ENCODE measurements at regions not wholly inside any gene's neighbourhood (a gene's known extent, or its start where the extent isn't known, plus 50 kb on each side); places are given as distances from the start of the nearest gene placed in this dataset.

DNA sequence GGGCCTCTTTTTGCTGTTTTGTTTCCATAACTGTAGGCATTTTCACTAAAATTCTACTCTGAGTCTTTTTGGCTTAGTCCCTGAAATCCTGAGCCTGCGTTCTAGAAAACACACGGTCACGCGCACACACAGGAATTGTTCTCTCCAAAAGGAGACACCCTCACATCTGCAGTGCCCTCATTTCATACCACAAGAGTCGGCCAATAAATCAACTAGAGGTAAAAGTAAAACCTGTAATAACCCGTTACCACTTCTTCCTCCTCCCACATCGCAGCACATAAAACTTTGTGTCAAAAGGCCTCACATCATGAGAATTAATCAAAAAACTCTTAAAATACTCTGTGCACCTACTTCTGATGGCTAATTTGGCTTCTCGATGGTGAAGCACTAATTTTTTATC is 133.3 kb upstream of the MGMT start:
- ATAC-seq (replicated peaks): no peak
- no peak for DNase-seq
- H3K36me3 Mint-ChIP-seq: no peaks in the 10 kb centered on the region
- no peak overlapping the region for H3K27ac Mint-ChIP-seq
- H3K4me1 Mint-ChIP-seq: no peaks in the 10 kb centered on the region
- no peaks in the 10 kb centered on the region for H3K9me3 Mint-ChIP-seq
- no peak overlapping the region for H3K4me3 Mint-ChIP-seq
- H3K27me3 Mint-ChIP-seq: peaks cover 26 to 32% of the 10 kb centered on the region in 2 donors

DNA sequence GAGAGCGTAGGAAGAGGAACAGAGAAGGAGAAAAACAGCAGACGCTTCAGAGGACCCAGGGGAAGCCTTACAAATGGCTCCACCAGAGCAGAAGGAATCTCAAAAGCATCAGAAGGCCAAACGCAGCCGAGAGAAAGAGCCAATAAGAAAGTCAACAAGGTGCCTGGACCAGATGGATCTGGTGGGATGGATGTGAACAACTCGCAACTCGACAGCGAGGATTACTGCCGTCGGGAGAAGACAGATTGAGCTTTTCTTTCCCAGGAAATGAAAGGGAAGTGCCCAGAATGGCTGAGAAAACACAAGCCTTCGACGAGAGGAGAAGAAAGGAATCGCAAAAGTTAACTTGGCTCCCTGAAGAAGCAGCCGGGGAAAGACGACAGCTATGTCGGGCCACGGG is 132.8 kb upstream of the MGMT start:
- Mint-ChIP-seq H3K27ac (no peak overlapping the region), H3K36me3 (no peaks in the 10 kb centered on the region), H3K27me3 (peaks cover 26 to 32% of the 10 kb centered on the region in 2 donors), H3K4me3 (no peak overlapping the region), H3K4me1 (no peaks in the 10 kb centered on the region), H3K9me3 (no peaks in the 10 kb centered on the region)
- DNase-seq (no peak), ATAC-seq (replicated peaks) (no peak)

DNA sequence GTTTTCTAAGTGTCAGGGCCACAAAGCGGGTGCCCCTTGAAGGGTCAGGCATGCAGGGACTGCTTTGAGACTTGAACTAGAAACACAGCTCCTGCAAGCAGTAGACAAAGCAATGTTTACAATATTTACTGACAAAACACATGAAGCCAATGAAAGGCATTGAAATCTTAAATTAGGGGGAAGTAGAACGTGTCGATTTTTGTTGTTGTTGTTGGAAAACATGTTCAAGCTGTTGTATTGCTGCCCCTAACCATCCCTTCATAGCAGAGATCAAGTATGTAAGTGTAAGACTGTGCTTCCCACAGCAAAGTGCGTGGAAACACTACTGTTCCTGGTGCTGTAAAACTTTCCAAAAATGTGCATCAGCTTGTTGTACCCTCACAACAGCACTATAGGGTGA is 131.6 kb upstream of the MGMT start:
- no peaks in the 10 kb centered on the region for H3K4me1 Mint-ChIP-seq

DNA sequence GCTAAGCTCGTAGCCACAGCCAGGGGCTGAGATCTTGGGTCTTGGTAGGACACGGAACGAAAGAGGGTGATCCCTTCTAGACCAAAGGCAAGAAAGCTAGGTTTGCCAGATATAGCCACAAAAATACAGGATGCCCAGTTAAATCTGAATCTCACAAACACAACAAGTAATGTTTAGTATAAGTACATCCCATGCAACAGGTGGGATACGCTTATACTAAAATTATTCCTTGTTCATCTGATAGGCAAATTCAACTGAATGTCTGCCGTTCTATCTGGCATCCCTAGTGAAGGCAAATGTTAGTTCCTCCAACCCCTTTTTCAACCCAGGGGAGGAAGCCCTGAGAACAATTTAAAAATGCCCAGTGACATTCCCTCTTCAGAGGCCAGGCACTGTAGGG is 131.1 kb upstream of the MGMT start:
- DNase-seq (no peak), ATAC-seq (replicated peaks) (no peak)
- Mint-ChIP-seq H3K27ac (no peak overlapping the region), H3K9me3 (no peaks in the 10 kb centered on the region), H3K4me1 (no peaks in the 10 kb centered on the region), H3K36me3 (no peaks in the 10 kb centered on the region), H3K27me3 (peaks cover 21 to 28% of the 10 kb centered on the region in 2 donors), H3K4me3 (no peak overlapping the region)

More for the DNA sequence above, 131.6 kb upstream of the MGMT start:
- no peak for ATAC-seq (replicated peaks)
- peaks cover 26 to 30% of the 10 kb centered on the region in 2 donors for H3K27me3 Mint-ChIP-seq
- H3K36me3 Mint-ChIP-seq: no peaks in the 10 kb centered on the region
- H3K9me3 Mint-ChIP-seq: no peaks in the 10 kb centered on the region
- DNase-seq: no peak
- no peak overlapping the region for H3K4me3 Mint-ChIP-seq
- no peak overlapping the region for H3K27ac Mint-ChIP-seq

DNA sequence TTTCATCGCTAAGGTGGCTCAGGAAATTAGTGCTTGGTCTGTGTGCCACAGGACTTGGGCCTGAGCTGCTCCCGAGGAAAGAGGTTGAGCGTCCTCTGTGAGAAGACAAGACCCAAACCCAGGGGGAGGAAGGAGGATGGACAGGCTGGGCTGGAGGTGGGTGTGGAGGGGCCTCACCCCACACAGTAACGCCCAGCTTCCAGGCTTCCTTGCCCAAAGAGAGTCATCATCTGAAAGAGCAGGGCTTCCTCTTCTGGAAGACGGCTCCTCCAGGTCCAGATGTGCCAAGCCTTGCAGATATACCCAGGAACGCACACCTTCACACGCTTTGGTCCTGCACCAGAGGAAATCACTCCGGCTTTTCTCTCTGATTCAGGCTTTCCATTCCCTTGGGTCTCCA is 127.8 kb upstream of the MGMT start:
- ATAC-seq (replicated peaks): no peak
- Mint-ChIP-seq H3K4me3 (no peak overlapping the region), H3K27ac (no peak overlapping the region), H3K27me3 (peaks cover 5 to 12% of the 10 kb centered on the region in 2 donors), H3K36me3 (no peaks in the 10 kb centered on the region), H3K4me1 (no peaks in the 10 kb centered on the region), H3K9me3 (no peaks in the 10 kb centered on the region)
- no peak for DNase-seq

DNA sequence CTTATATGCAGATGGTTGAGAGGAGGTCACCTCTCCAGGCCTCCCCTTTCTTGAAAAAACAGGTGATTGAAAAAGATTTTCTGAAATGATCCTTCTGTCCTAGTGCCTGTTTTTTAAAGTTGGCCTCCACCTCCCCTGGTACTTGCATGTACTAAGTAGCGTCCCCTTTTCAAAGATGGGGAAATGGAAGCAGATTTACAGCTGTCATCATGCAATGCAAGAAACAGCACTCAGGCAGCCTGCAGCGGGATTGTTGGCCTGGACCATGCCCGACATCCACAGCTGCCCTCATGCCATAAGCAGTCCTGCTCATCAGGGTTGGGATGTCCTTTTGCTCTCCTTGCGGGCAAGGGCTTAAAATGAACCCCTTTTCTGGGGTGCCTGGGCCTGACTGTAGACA is 127.2 kb upstream of the MGMT start:
- Mint-ChIP-seq H3K36me3 (no peaks in the 10 kb centered on the region), H3K4me3 (no peak overlapping the region), H3K4me1 (no peaks in the 10 kb centered on the region), H3K27ac (no peak overlapping the region), H3K27me3 (peaks cover 4 to 8% of the 10 kb centered on the region in 2 donors), H3K9me3 (no peaks in the 10 kb centered on the region)
- no peak for ATAC-seq (replicated peaks)
- DNase-seq: no peak

DNA sequence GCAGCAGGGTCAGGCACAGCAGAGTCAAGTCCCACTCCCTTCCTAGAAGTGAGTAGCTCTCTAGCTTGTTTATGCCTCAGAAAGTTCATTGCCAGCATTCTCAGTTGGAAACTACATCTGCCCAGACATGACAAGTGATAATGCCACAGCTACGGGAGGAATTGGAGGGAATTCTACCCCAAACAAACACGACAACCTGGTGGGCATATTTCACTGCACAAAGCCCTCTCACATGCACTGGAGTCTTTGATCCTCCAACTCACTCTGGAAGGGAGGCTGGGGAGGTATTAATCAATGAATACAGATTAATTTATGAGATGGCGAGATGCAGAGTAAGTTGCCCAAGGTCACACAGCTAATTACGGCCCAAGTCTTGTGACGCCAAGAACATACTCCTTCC is 126.0 kb upstream of the MGMT start:
- Mint-ChIP-seq H3K36me3 (no peaks in the 10 kb centered on the region), H3K4me1 (no peaks in the 10 kb centered on the region), H3K27me3 (peaks cover 0 to 8% of the 10 kb centered on the region in 2 donors), H3K4me3 (no peak overlapping the region), H3K9me3 (no peaks in the 10 kb centered on the region), H3K27ac (no peak overlapping the region)
- ATAC-seq (replicated peaks): no peak
- DNase-seq: no peak

DNA sequence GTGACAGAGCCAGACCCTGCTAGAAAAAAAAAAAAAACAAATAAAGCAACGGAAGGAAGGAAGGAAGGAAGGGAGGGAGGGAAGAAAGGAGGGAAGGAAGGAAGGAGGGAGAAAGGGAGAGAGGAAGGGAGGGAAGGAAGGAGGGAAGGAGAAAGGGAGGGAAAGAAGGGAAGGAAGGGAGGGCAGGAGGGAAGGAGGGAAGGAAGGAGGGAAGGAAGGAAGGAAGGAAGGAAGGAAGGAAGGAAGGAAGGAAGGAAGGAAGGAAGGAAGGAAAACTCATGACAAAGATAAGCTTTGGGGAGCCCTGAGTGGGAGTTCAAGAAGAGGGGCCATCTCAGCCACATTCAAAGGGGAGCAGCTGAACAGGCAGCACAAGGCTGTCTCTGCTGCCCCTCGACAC is 124.7 kb upstream of the MGMT start:
- no peak overlapping the region for H3K27ac Mint-ChIP-seq
- H3K9me3 Mint-ChIP-seq: no peaks in the 10 kb centered on the region
- peaks cover 0 to 8% of the 10 kb centered on the region in 2 donors for H3K27me3 Mint-ChIP-seq
- no peaks in the 10 kb centered on the region for H3K36me3 Mint-ChIP-seq
- no peak for ATAC-seq (replicated peaks)
- H3K4me1 Mint-ChIP-seq: no peaks in the 10 kb centered on the region
- no peak overlapping the region for H3K4me3 Mint-ChIP-seq
- no peak for DNase-seq

DNA sequence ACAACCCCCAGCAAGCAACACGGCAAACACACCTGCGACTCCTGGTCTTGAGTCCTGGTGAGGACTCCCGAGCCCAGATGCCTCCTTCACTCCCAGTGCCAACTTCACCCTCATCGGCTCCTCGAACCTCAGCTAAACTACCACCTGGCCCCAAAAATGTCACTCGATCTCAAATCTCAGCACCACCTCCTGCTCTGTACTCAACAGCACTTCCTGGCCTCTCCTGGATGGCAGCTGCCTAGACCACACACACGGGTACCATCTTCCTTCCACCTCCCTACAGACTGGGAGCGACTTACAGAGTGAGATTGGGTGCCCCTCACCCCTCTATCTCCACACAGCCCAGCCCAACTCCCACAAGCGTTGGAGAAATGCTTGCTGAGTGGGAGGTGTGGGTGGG is 123.9 kb upstream of the MGMT start:
- Mint-ChIP-seq H3K4me3 (no peak overlapping the region), H3K27me3 (peaks cover 0 to 8% of the 10 kb centered on the region in 2 donors), H3K36me3 (no peaks in the 10 kb centered on the region), H3K4me1 (no peaks in the 10 kb centered on the region), H3K9me3 (no peaks in the 10 kb centered on the region), H3K27ac (no peak overlapping the region)
- DNase-seq (no peak), ATAC-seq (replicated peaks) (no peak)

DNA sequence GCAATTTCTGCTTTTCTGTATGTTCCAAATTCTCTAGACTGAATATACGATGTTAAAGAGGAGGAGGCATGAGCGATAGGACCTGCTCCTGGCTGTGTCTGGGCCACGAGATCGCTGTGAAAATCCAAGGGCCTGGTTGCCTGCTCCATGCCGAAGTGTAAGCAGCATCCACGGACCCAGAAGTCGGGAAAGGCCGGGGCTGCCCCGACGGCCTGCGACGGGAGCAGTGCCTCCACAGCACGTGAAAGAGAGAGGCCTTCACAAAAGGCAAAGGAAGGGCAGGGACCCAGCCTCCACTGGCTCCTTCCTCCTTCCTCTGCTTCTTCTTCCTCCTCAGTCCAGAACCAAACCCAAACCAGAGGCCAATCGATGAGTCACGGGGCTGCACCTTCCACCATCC is 122.9 kb upstream of the MGMT start:
- ATAC-seq (replicated peaks): no peak
- Mint-ChIP-seq H3K4me1 (no peaks in the 10 kb centered on the region), H3K9me3 (no peaks in the 10 kb centered on the region), H3K4me3 (no peak overlapping the region), H3K27ac (no peak overlapping the region), H3K27me3 (peaks cover 0 to 8% of the 10 kb centered on the region in 2 donors), H3K36me3 (no peaks in the 10 kb centered on the region)
- DNase-seq: no peak

DNA sequence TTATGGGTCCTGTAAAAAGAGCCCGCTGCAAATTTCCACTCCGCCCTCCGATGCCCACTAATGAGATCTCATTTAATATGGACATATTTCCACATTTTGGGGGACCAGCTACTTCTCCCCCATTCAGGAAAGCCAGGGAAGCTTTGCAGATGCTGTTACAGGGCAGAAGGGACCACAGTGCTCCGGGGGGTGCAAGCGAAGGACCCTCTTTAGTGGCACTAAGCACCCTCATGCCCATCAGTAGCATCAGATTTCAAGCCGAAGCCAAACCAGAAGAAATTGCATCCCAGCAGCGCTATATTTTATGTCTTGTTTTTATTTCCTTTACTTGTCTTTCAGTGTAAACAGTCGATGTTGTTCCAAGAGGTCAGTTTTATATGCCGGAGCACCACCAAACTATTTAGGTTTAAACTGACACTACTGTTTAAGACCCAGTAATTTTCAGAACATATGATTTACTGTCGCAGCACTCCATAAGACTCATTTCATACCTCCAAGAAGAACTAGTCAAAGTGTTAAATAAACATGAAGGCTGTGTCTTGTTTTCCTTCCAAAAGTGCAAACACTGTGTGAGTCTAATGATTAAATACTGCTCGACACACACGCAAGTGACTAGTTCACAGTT is 122.2 kb upstream of the MGMT start:
- Mint-ChIP-seq H3K27me3 (peaks cover 0 to 8% of the 10 kb centered on the region in 2 donors), H3K4me1 (no peaks in the 10 kb centered on the region), H3K36me3 (no peaks in the 10 kb centered on the region), H3K27ac (no peak overlapping the region), H3K4me3 (no peak overlapping the region), H3K9me3 (no peaks in the 10 kb centered on the region)
- ATAC-seq (replicated peaks) (no peak), DNase-seq (no peak)

DNA sequence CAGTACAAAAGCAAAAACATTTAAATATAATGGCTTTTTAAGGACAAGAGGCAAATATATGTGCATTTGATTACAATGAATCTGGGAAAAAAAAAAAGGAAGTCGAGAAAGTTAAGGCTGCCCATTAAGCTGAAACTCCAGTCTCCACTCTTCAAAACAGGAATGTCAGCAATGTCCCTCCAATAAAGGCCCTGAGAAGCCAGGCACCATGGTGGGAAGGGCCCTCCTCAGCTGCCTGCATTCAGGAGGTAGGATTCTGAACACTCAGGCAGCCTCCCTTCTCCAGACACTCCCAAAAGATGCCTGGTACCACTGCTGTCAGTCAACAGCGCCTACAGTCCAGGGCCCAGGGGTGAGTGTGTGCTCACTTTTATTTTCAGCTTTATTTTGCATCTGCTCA is 121.3 kb upstream of the MGMT start:
- Mint-ChIP-seq H3K9me3 (no peaks in the 10 kb centered on the region), H3K4me1 (no peaks in the 10 kb centered on the region), H3K27ac (no peak overlapping the region), H3K4me3 (no peak overlapping the region), H3K36me3 (no peaks in the 10 kb centered on the region), H3K27me3 (peaks cover 0 to 7% of the 10 kb centered on the region in 2 donors)
- ATAC-seq (replicated peaks): no peak
- DNase-seq: no peak

DNA sequence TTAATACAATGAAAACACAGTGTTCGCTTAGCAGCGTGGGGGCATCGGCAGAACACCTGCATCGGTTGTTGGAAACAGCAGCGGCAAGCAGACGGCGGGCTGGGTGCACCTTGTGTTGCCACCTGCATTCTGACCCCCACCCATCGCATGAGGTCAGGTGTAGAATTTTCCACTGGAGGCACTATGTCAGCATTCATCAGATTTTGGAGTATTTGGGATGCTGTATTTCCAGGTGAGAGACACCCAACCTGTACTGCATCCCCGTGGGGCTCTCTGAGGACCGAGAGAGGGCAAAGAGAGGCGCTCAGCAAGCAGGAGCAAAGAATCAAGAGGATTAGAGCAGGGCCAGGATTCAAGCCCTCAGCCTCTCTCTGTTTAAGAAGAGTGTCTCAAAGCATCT is 116.4 kb upstream of the MGMT start:
- H3K27ac Mint-ChIP-seq: no peak overlapping the region
- no peaks in the 10 kb centered on the region for H3K4me1 Mint-ChIP-seq
- H3K36me3 Mint-ChIP-seq: no peaks in the 10 kb centered on the region
- H3K27me3 Mint-ChIP-seq: peaks cover 0 to 6% of the 10 kb centered on the region in 2 donors
- no peak overlapping the region for H3K4me3 Mint-ChIP-seq
- H3K9me3 Mint-ChIP-seq: peaks cover 2 to 5% of the 10 kb centered on the region in 2 donors
- ATAC-seq (replicated peaks) (no peak), DNase-seq (no peak)

DNA sequence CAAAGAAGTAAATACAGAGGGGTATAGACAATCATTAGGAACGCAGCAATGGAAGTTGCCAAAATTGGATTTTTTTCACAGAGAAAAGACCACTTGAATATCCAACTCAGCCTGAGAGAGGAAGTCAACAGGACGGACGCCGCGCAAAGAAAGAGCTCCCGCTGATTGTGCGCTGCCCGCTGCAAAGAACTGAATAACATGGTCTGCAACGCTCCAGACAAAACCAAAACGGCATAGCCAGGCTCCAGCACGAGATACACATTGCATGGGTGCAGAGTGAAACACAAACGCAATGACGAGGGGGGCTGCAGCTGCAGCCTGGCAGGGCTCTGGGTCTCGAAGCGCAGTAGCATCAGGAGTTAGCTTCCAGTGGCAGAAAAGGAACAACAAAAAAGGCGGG is 113.9 kb upstream of the MGMT start:
- Mint-ChIP-seq H3K27me3 (peaks cover 0 to 6% of the 10 kb centered on the region in 2 donors), H3K36me3 (no peaks in the 10 kb centered on the region), H3K27ac (no peak overlapping the region), H3K4me3 (no peak overlapping the region), H3K9me3 (peaks cover 9 to 14% of the 10 kb centered on the region in 2 donors), H3K4me1 (no peaks in the 10 kb centered on the region)
- ATAC-seq (replicated peaks) (no peak), DNase-seq (no peak)

DNA sequence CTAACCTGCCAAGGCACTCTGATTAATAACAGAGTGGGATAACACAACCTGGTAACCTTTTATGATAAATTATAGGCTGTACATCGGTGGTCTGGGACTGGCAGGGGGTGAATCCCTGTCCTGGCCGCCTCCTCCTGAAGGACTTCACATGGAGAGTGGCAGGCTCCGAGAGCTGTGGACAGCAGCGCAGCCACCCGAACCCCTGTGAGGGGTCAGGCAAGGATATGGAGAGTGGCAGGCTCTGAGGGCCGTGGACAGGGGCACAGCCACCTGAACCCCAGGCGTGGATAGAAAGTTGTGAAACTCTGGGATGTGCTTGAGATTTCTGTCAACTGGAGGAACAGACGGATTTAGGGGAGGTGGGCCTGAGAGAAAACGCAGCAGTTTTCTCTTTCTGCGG is 107.0 kb upstream of the MGMT start:
- H3K36me3 Mint-ChIP-seq: no peaks in the 10 kb centered on the region
- peaks cover 7 to 9% of the 10 kb centered on the region in 2 donors for H3K9me3 Mint-ChIP-seq
- no peak overlapping the region for H3K27ac Mint-ChIP-seq
- peaks cover 0 to 6% of the 10 kb centered on the region in 2 donors for H3K27me3 Mint-ChIP-seq
- H3K4me3 Mint-ChIP-seq: no peak overlapping the region
- ATAC-seq (replicated peaks) (no peak), DNase-seq (no peak)
- H3K4me1 Mint-ChIP-seq: no peaks in the 10 kb centered on the region

Data from stimulated activated naive B cell treated with anti-CD40 and anti-IgM and Interleukin-4, amounts not matched to agents 10 μg/mL and 1 μg/mL and 100 μg/mL, for 72 hours (primary cell).